ENCODE measurements at regions not wholly inside any gene's neighbourhood (a gene's known extent, or its start where the extent isn't known, plus 50 kb on each side); places are given as distances from the start of the nearest gene placed in this dataset.

DNA sequence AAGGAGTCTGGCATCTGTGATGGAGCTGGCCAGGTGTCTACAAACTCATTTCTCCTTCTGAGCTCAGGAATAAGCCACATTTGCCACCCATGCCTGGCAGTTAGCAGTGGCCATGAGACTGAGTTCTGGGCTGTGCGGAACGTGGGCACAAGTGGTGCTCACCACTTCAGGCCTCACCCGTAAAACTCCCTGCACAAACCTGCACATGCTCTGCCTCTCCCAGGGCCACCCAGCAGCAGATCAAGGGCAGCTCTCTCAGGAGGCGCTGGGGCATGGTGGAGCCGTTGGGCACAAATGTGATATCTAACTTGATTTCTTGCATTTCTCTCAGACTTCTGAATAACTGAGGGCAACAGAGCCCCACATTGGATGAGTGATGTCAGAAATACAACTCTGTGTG lies 269.5 kb downstream of the HIVEP2 start:
- no peak for TF ChIP-seq CTCF (IDR thresholded peaks at IDR 0.05; ENCODE audit: insufficient read depth, low read length, poor library complexity, severe bottlenecking)
- TF ChIP-seq EZH2phosphoT487 (conservative IDR thresholded peaks at IDR 0.05; ENCODE audit: low read length) = no peak
